ENCODE measurements at regions not wholly inside any gene's neighbourhood (a gene's known extent, or its start where the extent isn't known, plus 50 kb on each side); places are given as distances from the start of the nearest gene placed in this dataset.

GRCh38 chr20:12110711-12111110 is 193.0 kb downstream of the BTBD3 start:
- TF ChIP-seq EZH2phosphoT487 (IDR thresholded peaks at IDR 0.05; ENCODE audit: borderline replicate concordance, low read length): no peak
- no peak for TF ChIP-seq CTCF (IDR thresholded peaks at IDR 0.05; ENCODE audit: low read depth, low read length, poor library complexity, severe bottlenecking)

Measured in DOHH2 (cell line).